GM19025 (cell line): ENCODE measurements at regions not wholly inside any gene's neighbourhood (a gene's known extent, or its start where the extent isn't known, plus 50 kb on each side); places are given as distances from the start of the nearest gene placed in this dataset.
"Not testable (repeated sequence)": the region's sequence is repeated elsewhere in the genome, so short reads cannot be mapped to it uniquely, and the experiment has no call there.

Experiments
- ATAC-seq: cut with Tn5 transposase; IDR thresholded peaks from one replicate; pipeline ENCODE4 v1.9.1; 2021; ENCODE audit warnings: mild to moderate bottlenecking, low read depth, moderate library complexity; ENCODE audit not compliant: unreplicated experiment

GRCh38 chr6:30810813-30811339 lies 66.5 kb upstream of the IER3 start:
- ATAC-seq = peak; percentile 88

- ATAC-seq = not testable (repeated sequence)
These were observed 63.2 kb upstream of the IER3 start for GRCh38 chr6:30807566-30807965.

- no peak for ATAC-seq
These were observed 62.3 kb upstream of the IER3 start for GRCh38 chr6:30806581-30807183.

GRCh38 chr6:30804333-30804732 lies 60.0 kb upstream of the IER3 start:
- ATAC-seq = no peak

GRCh38 chr6:30802731-30803130 lies 58.4 kb upstream of the IER3 start:
- no peak for ATAC-seq

GRCh38 chr6:30801950-30802349 lies 57.6 kb upstream of the IER3 start:
- no peak for ATAC-seq

- no peak for ATAC-seq
These were observed 56.5 kb upstream of the IER3 start for GRCh38 chr6:30800871-30801270.

GRCh38 chr6:30799210-30799609 lies 54.9 kb upstream of the IER3 start:
- ATAC-seq = no peak

GRCh38 chr6:30798494-30798893 lies 54.1 kb upstream of the IER3 start:
- ATAC-seq = no peak

- ATAC-seq = no peak
These were observed 51.4 kb upstream of the IER3 start for GRCh38 chr6:30795549-30796293.
